G401 (cell line): ENCODE measurements at regions not wholly inside any gene's neighbourhood (a gene's known extent, or its start where the extent isn't known, plus 50 kb on each side); places are given as distances from the start of the nearest gene placed in this dataset.

Experiments used
- DNase-seq: peaks from one replicate; pipeline ENCODE4 v3.0.0-alpha.2; 2015; ENCODE audit warnings: low spot score
- in situ Hi-C: cut with HindIII; loops from 2 replicates; pipeline ENCODE4 v1.10.0; 2016; ENCODE audit warnings: low sequenced_read_pairs, mixed read lengths

DNA sequence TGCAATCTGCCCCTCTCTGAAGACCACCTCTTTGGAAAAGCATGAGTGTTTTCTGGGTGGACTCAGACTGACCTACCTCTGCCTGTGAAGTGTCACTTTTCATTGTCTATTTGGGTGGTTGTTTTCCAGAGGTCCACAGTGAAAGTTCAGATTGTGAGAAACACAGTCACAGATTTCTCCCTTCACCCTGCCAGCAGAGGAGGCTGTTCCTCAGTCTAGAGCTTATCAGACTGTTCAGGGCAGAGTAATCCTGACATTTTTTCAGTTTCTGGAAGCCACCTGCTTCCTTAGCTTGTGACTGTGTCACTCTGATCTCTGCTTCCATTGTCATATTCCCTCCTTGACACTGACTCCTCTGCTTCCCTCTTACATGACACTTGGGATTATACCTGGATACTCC is 55.4 kb upstream of the RMP24 start:
- in situ Hi-C loops: no loop called here

DNA sequence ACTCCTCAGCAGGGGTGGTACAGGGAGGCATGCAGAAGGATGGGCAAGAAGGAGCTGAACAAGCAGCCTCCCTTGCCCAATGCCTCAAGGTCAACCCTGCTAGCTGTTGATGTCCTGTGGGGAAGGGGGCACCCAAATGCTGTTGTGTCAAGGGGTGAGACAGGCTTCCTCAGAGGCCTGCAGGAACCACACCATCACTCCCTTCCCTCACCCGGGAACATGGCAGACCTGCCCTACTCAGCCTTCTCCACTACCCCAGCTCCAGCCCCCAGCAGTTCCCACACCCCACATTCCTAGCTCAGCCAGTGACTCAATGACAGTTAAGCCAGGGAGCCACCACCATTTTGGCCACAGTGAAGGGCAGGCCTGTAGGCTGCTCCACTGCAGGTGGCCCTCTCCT is 53.9 kb upstream of the RMP24 start:
- no peak for DNase-seq
- in situ Hi-C loops: no loop called here

More for the DNA sequence above, 55.4 kb upstream of the RMP24 start:
- DNase-seq: no peak

DNA sequence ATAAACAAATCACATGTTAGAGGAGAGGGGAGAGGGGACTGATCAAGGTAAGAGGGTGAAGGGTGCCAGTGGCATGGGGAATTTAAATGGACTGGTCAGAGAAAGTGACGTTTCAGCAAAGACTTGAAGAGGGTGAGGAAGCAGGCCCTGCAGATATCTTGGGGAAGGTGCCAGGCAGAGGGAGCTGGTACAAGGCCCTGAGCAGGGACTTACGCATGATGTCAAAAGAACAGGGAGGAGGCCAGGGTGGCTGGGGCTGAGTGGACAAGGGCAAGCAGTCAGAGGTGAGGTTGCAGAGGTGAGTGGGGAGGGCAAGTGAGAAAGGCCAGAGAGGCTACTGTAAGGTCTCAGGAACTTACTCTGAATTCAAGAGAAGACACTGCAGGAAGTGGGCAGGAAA is 53.3 kb upstream of the RMP24 start:
- in situ Hi-C loops: no loop called here
- no peak for DNase-seq

DNA sequence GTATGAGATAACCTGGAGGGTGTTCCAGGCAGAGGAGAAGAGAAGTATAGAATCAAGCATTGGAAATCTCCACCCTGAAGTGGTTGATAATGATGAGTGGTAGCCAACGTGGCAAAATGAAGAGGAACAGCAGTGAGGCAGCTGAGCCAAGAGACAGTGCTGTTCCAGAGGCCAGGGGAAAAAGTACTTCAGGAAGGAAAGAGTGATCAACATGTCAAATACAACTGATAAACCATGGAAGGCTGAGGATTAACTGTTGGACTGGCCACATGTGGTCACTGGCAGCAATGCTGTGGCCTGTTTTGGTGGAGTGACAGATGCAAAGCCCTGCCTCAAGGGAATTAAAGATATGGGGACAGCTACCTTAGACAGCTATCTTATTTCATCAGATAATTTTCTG is 51.9 kb upstream of the RMP24 start:
- DNase-seq: no peak
- in situ Hi-C loops: no loop called here
